Lower lobe of right lung (tissue), 2 donors: ENCODE measurements at regions not wholly inside any gene's neighbourhood (a gene's known extent, or its start where the extent isn't known, plus 50 kb on each side); places are given as distances from the start of the nearest gene placed in this dataset.
A peak's percentile ranks its signal among the peaks of the same experiment; 100 is the strongest.

Experiments
- ATAC-seq, 2 donors: fragments of 200-7000 bp; cut with Tn5 transposase; one replicate each; pipeline ENCODE4 v1.9.1; 2020 to 2022; ENCODE audit warnings: mild to moderate bottlenecking in 2 of 2, moderate library complexity in 2 of 2
- DNase-seq: peaks from one replicate; pipeline ENCODE4 v3.0.0-alpha.2; 2020
- H3K27ac ChIP-seq: fragments of 200-600 bp; one replicate; pipeline ENCODE4 v1.8.0; 2022
- H3K27me3 ChIP-seq: fragments of 200-600 bp; one replicate; pipeline ENCODE4 v1.8.0; 2022; ENCODE audit warnings: low read depth
- H3K36me3 ChIP-seq: fragments of 200-600 bp; one replicate; pipeline ENCODE4 v1.8.0; 2022; ENCODE audit warnings: mild to moderate bottlenecking
- H3K4me1 ChIP-seq: fragments of 200-600 bp; one replicate; pipeline ENCODE4 v1.8.0; 2022
- H3K4me3 ChIP-seq: fragments of 200-600 bp; one replicate; pipeline ENCODE4 v1.8.0; 2022; ENCODE audit warnings: mild to moderate bottlenecking
- H3K9me3 ChIP-seq: fragments of 200-600 bp; one replicate; pipeline ENCODE4 v1.8.0; 2022
- intact Hi-C: fragments of 100-400 bp; cut with DNase I; formaldehyde crosslinking; loops from one replicate; pipeline ENCODE4 v1.11.0; 2022
- TF ChIP-seq, protein P1 (sequence below): fragments of 200-600 bp; IDR thresholded peaks from one replicate; pipeline ENCODE4 v1.8.0; 2022; ENCODE audit warnings: antibody characterized with exemption, mild to moderate bottlenecking
- donor health status: DM: no; HTN: yes; CAD: no; lungs with severe emphysema.

DNA sequence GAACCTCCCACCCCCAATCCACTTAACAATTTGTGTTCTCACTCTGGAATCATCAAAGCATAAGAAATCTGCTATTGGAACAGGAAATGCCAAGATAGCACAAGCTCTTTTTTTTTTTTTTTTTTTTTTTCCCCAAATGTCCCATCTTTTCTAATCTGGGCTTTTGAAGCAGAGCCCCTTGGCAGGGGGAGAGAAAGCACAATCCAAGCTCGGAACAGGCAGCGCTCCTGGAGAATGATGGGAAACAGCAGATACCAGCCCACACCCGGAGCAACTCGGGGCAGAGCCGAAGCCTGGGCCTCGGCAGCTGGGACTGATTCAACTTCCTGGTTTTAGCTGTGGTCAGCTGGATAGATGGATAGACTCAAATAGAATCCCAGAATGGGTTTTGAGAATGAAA is 235.1 kb downstream of the QDPR start:
- H3K4me1 ChIP-seq, result no peaks in the 10 kb centered on the region
- TF ChIP-seq, protein P1, sequence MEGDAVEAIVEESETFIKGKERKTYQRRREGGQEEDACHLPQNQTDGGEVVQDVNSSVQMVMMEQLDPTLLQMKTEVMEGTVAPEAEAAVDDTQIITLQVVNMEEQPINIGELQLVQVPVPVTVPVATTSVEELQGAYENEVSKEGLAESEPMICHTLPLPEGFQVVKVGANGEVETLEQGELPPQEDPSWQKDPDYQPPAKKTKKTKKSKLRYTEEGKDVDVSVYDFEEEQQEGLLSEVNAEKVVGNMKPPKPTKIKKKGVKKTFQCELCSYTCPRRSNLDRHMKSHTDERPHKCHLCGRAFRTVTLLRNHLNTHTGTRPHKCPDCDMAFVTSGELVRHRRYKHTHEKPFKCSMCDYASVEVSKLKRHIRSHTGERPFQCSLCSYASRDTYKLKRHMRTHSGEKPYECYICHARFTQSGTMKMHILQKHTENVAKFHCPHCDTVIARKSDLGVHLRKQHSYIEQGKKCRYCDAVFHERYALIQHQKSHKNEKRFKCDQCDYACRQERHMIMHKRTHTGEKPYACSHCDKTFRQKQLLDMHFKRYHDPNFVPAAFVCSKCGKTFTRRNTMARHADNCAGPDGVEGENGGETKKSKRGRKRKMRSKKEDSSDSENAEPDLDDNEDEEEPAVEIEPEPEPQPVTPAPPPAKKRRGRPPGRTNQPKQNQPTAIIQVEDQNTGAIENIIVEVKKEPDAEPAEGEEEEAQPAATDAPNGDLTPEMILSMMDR, result no peak
- peak overlapping the region; percentile 4 for H3K27ac ChIP-seq
- no peaks in the 10 kb centered on the region for H3K27me3 ChIP-seq
- no peaks in the 10 kb centered on the region for H3K36me3 ChIP-seq
- DNase-seq (no peak), ATAC-seq (no peak)
- intact Hi-C loops, result no loop called here
- H3K4me3 ChIP-seq, result no peak overlapping the region
- no peaks in the 10 kb centered on the region for H3K9me3 ChIP-seq

DNA sequence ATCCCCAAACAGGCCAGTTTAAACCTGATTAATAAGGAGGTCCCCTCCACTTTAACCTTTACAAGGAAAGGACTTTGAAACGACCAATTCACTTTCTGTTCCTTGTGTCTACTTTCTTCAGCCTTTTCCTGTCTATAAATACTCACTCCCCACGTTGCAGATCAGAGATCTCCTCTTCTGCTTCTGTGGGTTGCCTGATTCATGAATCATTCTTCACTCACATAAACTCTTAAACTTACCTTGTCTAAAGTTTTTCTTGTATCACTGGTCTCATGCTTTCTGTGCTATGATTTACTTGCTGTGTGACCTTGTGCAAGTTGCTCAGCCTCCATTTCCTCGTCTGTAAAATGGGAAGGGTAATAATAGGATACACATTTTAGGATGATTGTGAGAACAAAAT is 236.1 kb downstream of the QDPR start:
- DNase-seq, result no peak
- H3K27me3 ChIP-seq, result no peaks in the 10 kb centered on the region

DNA sequence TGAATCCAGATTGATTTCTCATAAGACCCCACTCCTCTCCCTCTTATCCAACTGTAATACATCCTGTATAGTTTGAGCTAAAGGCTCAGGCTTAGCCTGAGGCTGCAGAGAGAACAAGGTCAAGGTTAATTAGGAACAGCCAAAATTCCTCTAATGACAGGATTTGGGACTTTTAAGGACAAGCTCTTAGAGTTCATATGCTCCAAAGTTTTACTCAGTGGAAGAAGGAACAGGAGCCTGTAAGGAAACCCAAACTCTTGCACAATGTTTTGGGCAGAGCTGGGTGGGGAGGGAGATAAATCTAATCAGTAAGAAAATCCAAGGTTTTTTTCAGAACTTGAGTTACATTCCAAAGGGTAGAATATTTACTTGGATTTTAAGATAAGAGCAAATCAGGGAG is 238.8 kb downstream of the QDPR start:
- Histone ChIP-seq H3K27ac (no peak overlapping the region), H3K9me3 (no peaks in the 10 kb centered on the region), H3K36me3 (no peaks in the 10 kb centered on the region), H3K4me1 (no peaks in the 10 kb centered on the region), H3K27me3 (no peaks in the 10 kb centered on the region), H3K4me3 (no peak overlapping the region)
- no peak for DNase-seq
- no peak for ATAC-seq
- intact Hi-C loops, result no loop called here
- TF ChIP-seq, protein P1, result no peak

More for the DNA sequence above, 236.1 kb downstream of the QDPR start:
- intact Hi-C loops, result no loop called here
- ATAC-seq, result no peak
- H3K9me3 ChIP-seq, result no peaks in the 10 kb centered on the region
- TF ChIP-seq, protein P1, result no peak
- H3K4me1 ChIP-seq, result no peaks in the 10 kb centered on the region
- H3K4me3 ChIP-seq, result no peak overlapping the region
- H3K27ac ChIP-seq, result no peak overlapping the region
- no peaks in the 10 kb centered on the region for H3K36me3 ChIP-seq

DNA sequence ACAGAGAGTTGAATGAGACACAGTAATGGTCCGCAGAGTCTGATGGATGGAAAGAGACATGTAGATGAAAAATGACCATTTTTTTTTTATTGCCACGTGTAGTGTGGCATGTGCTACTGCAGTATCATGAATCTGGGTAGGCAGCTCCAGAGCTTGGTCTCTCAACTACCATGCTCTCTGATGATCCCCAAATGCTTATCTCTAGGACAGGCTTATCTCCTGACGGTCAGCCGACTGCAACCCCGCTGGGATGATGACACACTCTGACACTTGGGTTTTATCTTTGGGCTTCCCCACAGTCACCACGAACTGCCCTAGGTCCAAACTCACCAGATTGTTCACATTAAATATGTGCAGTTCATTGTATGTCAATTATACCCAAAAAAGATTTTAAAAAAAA is 239.7 kb downstream of the QDPR start:
- Histone ChIP-seq H3K27me3 (no peaks in the 10 kb centered on the region), H3K9me3 (no peaks in the 10 kb centered on the region), H3K27ac (no peak overlapping the region), H3K36me3 (no peaks in the 10 kb centered on the region), H3K4me3 (no peak overlapping the region), H3K4me1 (no peaks in the 10 kb centered on the region)
- intact Hi-C loops, result no loop called here
- TF ChIP-seq, protein P1, result no peak
- ATAC-seq (no peak), DNase-seq (no peak)

DNA sequence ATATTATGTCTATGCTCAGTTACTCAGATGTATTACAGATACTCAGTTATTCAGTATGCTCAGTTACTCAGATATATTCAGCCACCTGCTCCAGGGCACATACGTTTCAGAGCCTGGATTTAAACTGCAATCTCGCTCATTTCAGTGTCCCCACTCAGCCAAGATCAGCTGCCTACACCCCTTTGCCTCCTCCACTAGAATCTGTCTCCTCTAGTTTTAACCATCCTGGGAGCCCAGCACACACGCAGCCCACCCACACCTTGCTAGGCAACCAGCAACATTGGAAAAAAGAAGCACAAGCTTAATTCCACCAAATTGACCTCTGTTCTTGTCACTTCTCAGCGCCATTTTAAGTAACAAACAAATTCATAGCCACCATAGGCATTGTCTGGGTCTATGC is 246.2 kb downstream of the QDPR start:
- Histone ChIP-seq H3K9me3 (no peaks in the 10 kb centered on the region), H3K27ac (no peak overlapping the region), H3K4me1 (no peaks in the 10 kb centered on the region), H3K27me3 (no peaks in the 10 kb centered on the region), H3K36me3 (no peaks in the 10 kb centered on the region), H3K4me3 (no peak overlapping the region)
- ATAC-seq, result no peak
- TF ChIP-seq, protein P1, result no peak
- intact Hi-C loops, result no loop called here
- DNase-seq, result no peak

DNA sequence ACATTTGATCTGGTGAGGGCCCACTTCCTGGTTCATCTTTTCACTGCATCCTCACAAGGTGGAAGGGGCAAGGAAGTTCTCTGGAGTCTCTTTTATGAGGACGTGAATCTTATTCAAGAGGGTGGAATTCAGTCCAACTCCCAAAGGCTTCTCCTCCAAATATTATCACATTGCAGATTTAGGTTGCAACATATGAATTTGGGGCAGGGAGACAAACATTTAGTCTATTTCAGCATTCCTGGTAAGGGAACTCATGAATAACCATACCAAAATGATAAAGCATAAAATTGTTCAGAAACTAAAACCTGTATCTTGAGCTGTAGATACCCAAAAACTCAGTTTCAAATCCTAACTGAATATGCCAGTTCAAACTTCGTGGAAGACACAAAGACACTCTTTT is 246.8 kb downstream of the QDPR start:
- DNase-seq (no peak), ATAC-seq (no peak)
- H3K36me3 ChIP-seq, result no peaks in the 10 kb centered on the region
- TF ChIP-seq, protein P1, result no peak
- no peaks in the 10 kb centered on the region for H3K4me1 ChIP-seq
- no peaks in the 10 kb centered on the region for H3K9me3 ChIP-seq
- H3K4me3 ChIP-seq, result no peak overlapping the region
- H3K27ac ChIP-seq, result no peak overlapping the region
- intact Hi-C loops, result no loop called here
- H3K27me3 ChIP-seq, result no peaks in the 10 kb centered on the region
